ENCODE measurements at regions not wholly inside any gene's neighbourhood (a gene's known extent, or its start where the extent isn't known, plus 50 kb on each side); places are given as distances from the start of the nearest gene placed in this dataset.

- H2AFZ ChIP-seq = no peak overlapping the region
- H3K4me3 ChIP-seq (ENCODE audit: low read depth, low read length) = no peak overlapping the region
- no peak overlapping the region for H3K27ac ChIP-seq
- TF ChIP-seq, protein P1, sequence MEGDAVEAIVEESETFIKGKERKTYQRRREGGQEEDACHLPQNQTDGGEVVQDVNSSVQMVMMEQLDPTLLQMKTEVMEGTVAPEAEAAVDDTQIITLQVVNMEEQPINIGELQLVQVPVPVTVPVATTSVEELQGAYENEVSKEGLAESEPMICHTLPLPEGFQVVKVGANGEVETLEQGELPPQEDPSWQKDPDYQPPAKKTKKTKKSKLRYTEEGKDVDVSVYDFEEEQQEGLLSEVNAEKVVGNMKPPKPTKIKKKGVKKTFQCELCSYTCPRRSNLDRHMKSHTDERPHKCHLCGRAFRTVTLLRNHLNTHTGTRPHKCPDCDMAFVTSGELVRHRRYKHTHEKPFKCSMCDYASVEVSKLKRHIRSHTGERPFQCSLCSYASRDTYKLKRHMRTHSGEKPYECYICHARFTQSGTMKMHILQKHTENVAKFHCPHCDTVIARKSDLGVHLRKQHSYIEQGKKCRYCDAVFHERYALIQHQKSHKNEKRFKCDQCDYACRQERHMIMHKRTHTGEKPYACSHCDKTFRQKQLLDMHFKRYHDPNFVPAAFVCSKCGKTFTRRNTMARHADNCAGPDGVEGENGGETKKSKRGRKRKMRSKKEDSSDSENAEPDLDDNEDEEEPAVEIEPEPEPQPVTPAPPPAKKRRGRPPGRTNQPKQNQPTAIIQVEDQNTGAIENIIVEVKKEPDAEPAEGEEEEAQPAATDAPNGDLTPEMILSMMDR (IDR thresholded peaks at IDR 0.05) = no peak
- no peak overlapping the region for H3K4me2 ChIP-seq (ENCODE audit: low read length)
- no peaks in the 10 kb centered on the region for H3K27me3 ChIP-seq (ENCODE audit: control insufficient read depth, insufficient read depth, low read length)
- no peaks in the 10 kb centered on the region for H3K9me3 ChIP-seq (ENCODE audit: control insufficient read depth, low read length)
- H3K36me3 ChIP-seq (ENCODE audit: control insufficient read depth, insufficient read depth, low read length) = no peaks in the 10 kb centered on the region
- H3K9ac ChIP-seq = no peak overlapping the region
- no peaks in the 10 kb centered on the region for H3K4me1 ChIP-seq
- no peaks in the 10 kb centered on the region for H3K79me2 ChIP-seq
These were observed 183.9 kb upstream of the LPP start for GRCh38 chr3:187970106-187970505.

- Histone ChIP-seq H3K9me3 (ENCODE audit: control insufficient read depth, low read length) (no peaks in the 10 kb centered on the region), H3K4me1 (no peaks in the 10 kb centered on the region), H3K27ac (no peak overlapping the region), H3K79me2 (no peaks in the 10 kb centered on the region), H3K4me3 (ENCODE audit: low read depth, low read length) (no peak overlapping the region), H3K27me3 (ENCODE audit: control insufficient read depth, insufficient read depth, low read length) (no peaks in the 10 kb centered on the region), H2AFZ (no peak overlapping the region), H3K9ac (no peak overlapping the region), H3K36me3 (ENCODE audit: control insufficient read depth, insufficient read depth, low read length) (no peaks in the 10 kb centered on the region), H3K4me2 (ENCODE audit: low read length) (no peak overlapping the region)
- TF ChIP-seq, protein P1 (IDR thresholded peaks at IDR 0.05) = no peak
These were observed 182.3 kb upstream of the LPP start for GRCh38 chr3:187971629-187972028.

GRCh38 chr3:187972454-187972853, 181.5 kb upstream of the LPP start:
- Histone ChIP-seq H3K4me2 (ENCODE audit: low read length) (no peak overlapping the region), H3K4me1 (no peaks in the 10 kb centered on the region), H3K36me3 (ENCODE audit: control insufficient read depth, insufficient read depth, low read length) (no peaks in the 10 kb centered on the region), H3K27ac (no peak overlapping the region), H3K27me3 (ENCODE audit: control insufficient read depth, insufficient read depth, low read length) (no peaks in the 10 kb centered on the region), H3K9me3 (ENCODE audit: control insufficient read depth, low read length) (no peaks in the 10 kb centered on the region), H3K79me2 (no peaks in the 10 kb centered on the region), H3K4me3 (ENCODE audit: low read depth, low read length) (no peak overlapping the region), H3K9ac (no peak overlapping the region), H2AFZ (no peak overlapping the region)
- TF ChIP-seq, protein P1 (IDR thresholded peaks at IDR 0.05) = no peak

GRCh38 chr3:187973977-187974870, 179.7 kb upstream of the LPP start:
- Histone ChIP-seq H3K4me2 (ENCODE audit: low read length) (no peak overlapping the region), H3K9ac (no peak overlapping the region), H3K9me3 (ENCODE audit: control insufficient read depth, low read length) (no peaks in the 10 kb centered on the region), H3K27ac (no peak overlapping the region), H3K36me3 (ENCODE audit: control insufficient read depth, insufficient read depth, low read length) (no peaks in the 10 kb centered on the region), H2AFZ (no peak overlapping the region), H3K4me1 (no peaks in the 10 kb centered on the region), H3K79me2 (no peaks in the 10 kb centered on the region), H3K4me3 (ENCODE audit: low read depth, low read length) (no peak overlapping the region), H3K27me3 (ENCODE audit: control insufficient read depth, insufficient read depth, low read length) (no peaks in the 10 kb centered on the region)
- TF ChIP-seq, protein P1 (IDR thresholded peaks at IDR 0.05) = no peak

GRCh38 chr3:187974871-187975271, 179.1 kb upstream of the LPP start:
- TF ChIP-seq, protein P1 (IDR thresholded peaks at IDR 0.05) = no peak
- Histone ChIP-seq H3K27me3 (ENCODE audit: control insufficient read depth, insufficient read depth, low read length) (no peaks in the 10 kb centered on the region), H2AFZ (no peak overlapping the region), H3K36me3 (ENCODE audit: control insufficient read depth, insufficient read depth, low read length) (no peaks in the 10 kb centered on the region), H3K27ac (no peak overlapping the region), H3K9me3 (ENCODE audit: control insufficient read depth, low read length) (no peaks in the 10 kb centered on the region), H3K4me1 (no peaks in the 10 kb centered on the region), H3K4me2 (ENCODE audit: low read length) (no peak overlapping the region), H3K9ac (no peak overlapping the region), H3K4me3 (ENCODE audit: low read depth, low read length) (no peak overlapping the region), H3K79me2 (no peaks in the 10 kb centered on the region)
